Uterus (tissue), 3 donors: ENCODE measurements at regions not wholly inside any gene's neighbourhood (a gene's known extent, or its start where the extent isn't known, plus 50 kb on each side); places are given as distances from the start of the nearest gene placed in this dataset.

Source experiments
- DNase-seq, 2 donors: peaks; one replicate each; pipeline ENCODE4 v3.0.0-alpha.2; 2019 to 2020
- H3K27ac ChIP-seq, 2 donors: fragments of 200-600 bp; sonication (generic); 1 replicate in 1 of 2; 2 replicates in 1 of 2; pipeline ENCODE4 v1.5.1; 2016 to 2018
- H3K27me3 ChIP-seq, 2 donors: fragments of 200-600 bp; sonication (generic); one replicate each; pipeline ENCODE4 v1.5.1; 2018 to 2019; ENCODE audit warnings: control low read depth in 1 of 2
- H3K36me3 ChIP-seq, 2 donors: fragments of 200-600 bp; sonication (generic); one replicate each; pipeline ENCODE4 v1.5.1; 2019; ENCODE audit warnings: control low read depth in 1 of 2
- H3K4me1 ChIP-seq, 2 donors: fragments of 200-600 bp; sonication (generic); one replicate each; pipeline ENCODE4 v1.5.1; 2018 to 2019; ENCODE audit warnings: control low read depth in 1 of 2
- H3K4me3 ChIP-seq, 2 donors: fragments of 200-600 bp; sonication (generic); 1 replicate in 1 of 2; 2 replicates in 1 of 2; pipeline ENCODE4 v1.5.1; 2018 to 2019; ENCODE audit warnings: mild to moderate bottlenecking in 1 of 2
- H3K9me3 ChIP-seq, 2 donors: fragments of 200-600 bp; sonication (generic); one replicate each; pipeline ENCODE4 v1.5.1; 2019; ENCODE audit warnings: control low read depth in 1 of 2
- CTCF ChIP-seq, 4 experiments: fragments of 200-600 bp in 2 of 4; fragments of 450-650 bp in 2 of 4; sonication (generic) in 2 of 4; IDR thresholded peaks; one replicate each; pipeline ENCODE4 v1.5.1; 2016 to 2019; ENCODE audit warnings: antibody characterized with exemption in 4 of 4, mild to moderate bottlenecking in 2 of 4, moderate library complexity in 1 of 4
- POLR2A ChIP-seq, 2 donors: fragments of 450-650 bp; IDR thresholded peaks; one replicate each; pipeline ENCODE4 v1.6.1; 2016; ENCODE audit warnings: antibody characterized with exemption in 2 of 2, mild to moderate bottlenecking in 1 of 2, moderate library complexity in 1 of 2
- intact Hi-C: fragments of 100-400 bp; cut with DNase I; formaldehyde crosslinking; loops from one replicate; pipeline ENCODE4 v1.15.1; 2023; ENCODE audit warnings: low total_unique reads
- donor health status: DM: yes; HTN: yes; CAD: no.

DNA sequence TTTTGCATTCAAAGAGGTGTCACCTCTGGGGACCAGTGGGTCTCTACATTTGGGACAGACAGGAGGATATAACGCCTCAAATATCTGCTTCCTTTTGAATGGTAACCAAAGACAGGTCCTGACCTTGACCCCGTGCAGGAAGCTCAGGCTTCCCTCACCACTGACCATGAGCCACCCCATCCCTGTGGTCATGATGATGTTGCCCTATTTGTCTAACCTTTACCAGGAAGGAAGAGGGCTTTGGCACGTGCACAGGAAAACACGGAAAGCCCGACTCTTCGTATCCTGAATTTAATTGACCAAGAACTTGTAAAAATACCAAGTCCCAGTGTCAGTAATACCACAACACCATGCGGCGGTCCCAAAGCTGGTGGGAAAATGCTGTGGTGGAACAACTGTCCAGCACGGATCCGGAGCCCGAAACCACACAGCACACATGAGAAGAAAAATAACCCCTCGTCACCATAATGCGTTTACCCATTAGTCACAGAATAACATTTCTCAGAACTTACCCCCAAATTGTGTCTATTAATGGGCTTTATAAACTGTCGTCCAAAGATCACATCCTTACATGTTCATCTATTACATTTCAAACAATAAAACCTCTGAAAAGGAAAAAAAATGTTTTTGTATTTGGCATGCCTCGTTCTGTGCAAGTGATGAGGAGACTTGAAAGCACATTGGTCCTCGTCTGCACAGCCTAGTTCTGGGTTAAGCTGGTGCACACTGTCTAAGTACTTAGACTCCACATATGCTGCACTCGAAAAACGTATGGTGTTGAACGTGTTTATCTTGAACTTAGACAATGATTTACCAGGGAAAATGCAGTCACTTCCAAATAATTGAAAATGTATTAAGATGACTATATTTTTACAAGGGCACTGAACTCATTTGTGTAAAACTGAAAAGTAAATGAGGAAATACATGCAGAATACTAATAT lies 118.9 kb upstream of the IGF1R start:
- H3K4me1 ChIP-seq, result no peaks in the 10 kb centered on the region
- no peak overlapping the region for H3K4me3 ChIP-seq
- H3K9me3 ChIP-seq, result no peaks in the 10 kb centered on the region
- DNase-seq, result no peak
- TF ChIP-seq POLR2A (IDR thresholded peaks at IDR 0.05) (no peak), CTCF (IDR thresholded peaks at IDR 0.05) (no peak)
- no peak overlapping the region for H3K27ac ChIP-seq
- no peaks in the 10 kb centered on the region for H3K36me3 ChIP-seq
- no peaks in the 10 kb centered on the region for H3K27me3 ChIP-seq
- intact Hi-C loops, result no loop called here

DNA sequence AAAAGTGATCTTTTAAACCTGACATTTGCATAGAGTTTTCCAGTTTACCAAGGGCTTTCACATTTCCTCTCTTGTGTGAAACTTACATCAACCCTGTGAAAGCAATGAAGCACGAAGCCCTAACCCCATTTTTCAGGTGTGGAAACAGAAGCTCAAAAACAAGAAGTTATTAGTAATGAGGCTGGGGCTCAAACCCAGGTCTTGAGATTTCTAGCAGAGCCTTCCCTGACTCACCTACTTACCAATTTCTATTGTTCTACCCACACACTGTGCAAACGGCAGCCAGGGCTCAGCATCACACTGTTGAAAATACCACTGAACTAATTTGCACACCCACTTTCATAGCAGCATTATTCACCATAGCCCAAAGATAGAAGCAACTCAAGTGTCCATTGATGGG lies 117.8 kb upstream of the IGF1R start:
- Histone ChIP-seq H3K36me3 (no peaks in the 10 kb centered on the region), H3K4me1 (no peaks in the 10 kb centered on the region), H3K27me3 (no peaks in the 10 kb centered on the region), H3K27ac (no peak overlapping the region), H3K4me3 (no peak overlapping the region), H3K9me3 (no peaks in the 10 kb centered on the region)
- TF ChIP-seq POLR2A (IDR thresholded peaks at IDR 0.05) (no peak), CTCF (IDR thresholded peaks at IDR 0.05) (no peak)
- intact Hi-C loops, result no loop called here
- DNase-seq, result no peak

DNA sequence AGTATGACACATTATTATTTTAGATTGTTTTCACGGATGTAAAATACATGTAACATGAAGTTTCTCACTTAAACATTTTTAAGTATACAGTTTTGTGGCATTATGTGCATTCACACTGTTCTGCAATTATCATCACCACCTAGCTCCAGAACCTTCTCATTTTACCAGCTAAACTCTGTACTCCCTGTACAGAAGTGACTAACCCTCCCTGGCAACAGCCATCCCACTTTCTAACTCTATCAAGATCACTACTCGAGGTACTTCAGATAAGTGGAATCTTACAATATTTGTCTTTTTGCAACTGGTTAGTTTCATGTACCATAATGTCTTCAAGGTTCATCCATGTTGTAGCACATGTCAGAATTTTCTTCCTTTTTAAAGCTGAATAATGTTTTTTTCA lies 116.3 kb upstream of the IGF1R start:
- TF ChIP-seq POLR2A (IDR thresholded peaks at IDR 0.05), result no peak
- no peak for TF ChIP-seq CTCF (IDR thresholded peaks at IDR 0.05)
- Histone ChIP-seq H3K27ac (no peak overlapping the region), H3K9me3 (no peaks in the 10 kb centered on the region), H3K4me1 (no peaks in the 10 kb centered on the region), H3K36me3 (no peaks in the 10 kb centered on the region), H3K4me3 (no peak overlapping the region), H3K27me3 (no peaks in the 10 kb centered on the region)
- intact Hi-C loops, result no loop called here
- DNase-seq, result no peak

DNA sequence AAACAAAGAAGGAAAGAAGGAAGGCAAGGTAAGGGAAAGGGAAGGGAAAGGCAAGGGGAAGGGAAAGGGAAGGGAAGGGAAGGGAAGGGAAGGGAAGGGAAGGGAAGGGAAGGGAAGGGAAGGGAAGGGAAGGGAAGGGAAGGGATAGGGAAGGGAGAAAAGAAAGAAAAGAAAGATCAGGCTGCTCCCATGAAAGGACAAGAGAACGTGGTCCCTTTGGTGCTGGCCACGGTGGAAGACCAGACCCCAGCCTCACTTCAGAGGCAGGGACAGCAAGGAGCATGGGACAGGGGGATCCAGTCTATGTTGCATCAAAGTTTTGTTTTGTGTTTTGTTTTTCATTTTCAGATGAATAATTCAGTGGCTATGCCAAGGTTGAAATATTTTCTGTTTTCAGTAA lies 111.4 kb upstream of the IGF1R start:
- Histone ChIP-seq H3K4me1 (no peaks in the 10 kb centered on the region), H3K4me3 (no peak overlapping the region), H3K9me3 (no peaks in the 10 kb centered on the region), H3K27ac (no peak overlapping the region), H3K36me3 (no peaks in the 10 kb centered on the region), H3K27me3 (no peaks in the 10 kb centered on the region)
- DNase-seq, result no peak
- intact Hi-C loops, result no loop called here
- no peak for TF ChIP-seq POLR2A (IDR thresholded peaks at IDR 0.05)
- TF ChIP-seq CTCF (IDR thresholded peaks at IDR 0.05), result no peak

DNA sequence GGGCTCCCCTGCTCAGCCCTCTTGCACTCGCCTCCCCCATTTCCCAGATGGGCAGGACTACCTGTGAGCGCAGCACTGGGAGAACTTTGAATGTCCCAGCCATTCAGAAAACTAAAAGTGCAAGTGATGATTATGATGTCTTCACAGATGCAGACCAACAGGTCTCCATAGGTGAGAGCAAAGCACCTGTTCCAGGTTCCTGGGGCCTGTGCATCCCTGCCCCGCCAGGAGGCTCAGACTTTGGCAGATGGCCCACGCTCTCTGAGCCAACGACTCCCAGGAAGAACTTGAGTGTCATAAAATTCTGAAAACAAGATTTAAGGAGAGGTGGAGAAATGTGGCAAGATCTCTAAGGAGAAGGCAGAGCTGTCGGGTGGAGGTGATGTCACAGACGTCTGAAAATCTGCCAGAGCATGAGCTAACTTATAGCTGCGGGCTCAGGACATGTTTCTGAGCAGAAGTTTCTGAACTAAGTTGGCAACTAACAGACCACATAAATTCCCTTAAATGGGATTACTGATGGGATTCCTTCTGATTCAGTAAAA lies 110.8 kb upstream of the IGF1R start:
- no peaks in the 10 kb centered on the region for H3K9me3 ChIP-seq
- TF ChIP-seq POLR2A (IDR thresholded peaks at IDR 0.05) (no peak), CTCF (IDR thresholded peaks at IDR 0.05) (no peak)
- peak in 1 of 2 donors; percentile 40 for DNase-seq
- intact Hi-C loops, result no loop called here
- no peaks in the 10 kb centered on the region for H3K27me3 ChIP-seq
- H3K4me3 ChIP-seq, result no peak overlapping the region
- no peaks in the 10 kb centered on the region for H3K36me3 ChIP-seq
- no peaks in the 10 kb centered on the region for H3K4me1 ChIP-seq
- no peak overlapping the region for H3K27ac ChIP-seq
